Thyroid gland (tissue), 4 donors: ENCODE measurements at regions not wholly inside any gene's neighbourhood (a gene's known extent, or its start where the extent isn't known, plus 50 kb on each side); places are given as distances from the start of the nearest gene placed in this dataset.

ENCODE experiments used
- CTCF ChIP-seq, 6 experiments: fragments of 200-600 bp in 3 of 6; fragments of 450-650 bp in 3 of 6; sonication (generic) in 3 of 6; IDR thresholded peaks; one replicate each; pipeline ENCODE4 v1.5.1; 2016 to 2019; ENCODE audit warnings: antibody characterized with exemption in 6 of 6, mild to moderate bottlenecking in 2 of 6, inconsistent platforms in 1 of 6, moderate library complexity in 1 of 6
- POLR2A ChIP-seq, 2 donors: fragments of 450-650 bp; IDR thresholded peaks; one replicate each; pipeline ENCODE4 v1.6.1; 2017; ENCODE audit warnings: antibody characterized with exemption in 2 of 2, mild to moderate bottlenecking in 2 of 2, moderate library complexity in 1 of 2

- no peak for TF ChIP-seq CTCF (IDR thresholded peaks at IDR 0.05)
- no peak for TF ChIP-seq POLR2A (IDR thresholded peaks at IDR 0.05)
Observed at GRCh38 chr3:67831262-67831661, 176.8 kb upstream of the SUCLG2 start.
